HuH-7.5 (cell line): ENCODE measurements at regions not wholly inside any gene's neighbourhood (a gene's known extent, or its start where the extent isn't known, plus 50 kb on each side); places are given as distances from the start of the nearest gene placed in this dataset.
"Not testable (repeated sequence)": the region's sequence is repeated elsewhere in the genome, so short reads cannot be mapped to it uniquely, and the experiment has no call there.

Experiments used
- DNase-seq: peaks from one replicate; pipeline ENCODE4 v3.0.0; 2011; ENCODE audit warnings: low spot score

- DNase-seq, result no peak
Measured at GRCh38 chr5:25764733-25765132, 1120.0 kb upstream of the CDH10 start.

GRCh38 chr5:25763781-25764180, 1119.0 kb upstream of the CDH10 start:
- no peak for DNase-seq

- DNase-seq, result no peak
Measured at GRCh38 chr5:25754895-25755294, 1110.1 kb upstream of the CDH10 start.

GRCh38 chr5:25744908-25745307, 1100.1 kb upstream of the CDH10 start:
- DNase-seq, result no peak

- no peak for DNase-seq
Measured at GRCh38 chr5:25716680-25717079, 1071.9 kb upstream of the CDH10 start.

- DNase-seq, result no peak
Measured at GRCh38 chr5:25713259-25713658, 1068.5 kb upstream of the CDH10 start.

GRCh38 chr5:25707093-25707492, 1062.3 kb upstream of the CDH10 start:
- no peak for DNase-seq

- no peak for DNase-seq
Measured at GRCh38 chr5:25701936-25702335, 1057.2 kb upstream of the CDH10 start.

GRCh38 chr5:25694801-25695200, 1050.0 kb upstream of the CDH10 start:
- DNase-seq, result no peak

GRCh38 chr5:25688156-25688555, 1043.4 kb upstream of the CDH10 start:
- DNase-seq, result no peak

- no peak for DNase-seq
Measured at GRCh38 chr5:25669645-25670401, 1025.0 kb upstream of the CDH10 start.

GRCh38 chr5:25662610-25663009, 1017.8 kb upstream of the CDH10 start:
- DNase-seq, result no peak

- not testable (repeated sequence) for DNase-seq
Measured at GRCh38 chr5:25650316-25650715, 1005.5 kb upstream of the CDH10 start.

GRCh38 chr5:25649628-25650265, 1005.0 kb upstream of the CDH10 start:
- DNase-seq, result no peak

- DNase-seq, result no peak
Measured at GRCh38 chr5:25646421-25647341, 1001.9 kb upstream of the CDH10 start.

- DNase-seq, result no peak
Measured at GRCh38 chr5:25641124-25641523, 996.3 kb upstream of the CDH10 start.

GRCh38 chr5:25619273-25619672, 974.5 kb upstream of the CDH10 start:
- no peak for DNase-seq

GRCh38 chr5:25618821-25619220, 974.0 kb upstream of the CDH10 start:
- DNase-seq, result no peak

GRCh38 chr5:25614466-25614865, 969.7 kb upstream of the CDH10 start:
- no peak for DNase-seq

GRCh38 chr5:25604681-25605080, 959.9 kb upstream of the CDH10 start:
- DNase-seq, result no peak

- no peak for DNase-seq
Measured at GRCh38 chr5:25579111-25579510, 934.3 kb upstream of the CDH10 start.

- no peak for DNase-seq
Measured at GRCh38 chr5:25573691-25574090, 928.9 kb upstream of the CDH10 start.
